A549 (cell line): ENCODE measurements at regions not wholly inside any gene's neighbourhood (a gene's known extent, or its start where the extent isn't known, plus 50 kb on each side); places are given as distances from the start of the nearest gene placed in this dataset.

Experiments
- EP300 ChIP-seq, 2 experiments: fragments of >200 bp; sonication (Bioruptor Twin); formaldehyde crosslinking; IDR thresholded peaks; 2 replicates in 1 of 2; 3 replicates in 1 of 2; pipeline ENCODE4 v1.6.1; 2016 to 2017
- POLR2A ChIP-seq: IDR thresholded peaks from 2 replicates; pipeline ENCODE4 v1.6.1; 2012; ENCODE audit warnings: mild to moderate bottlenecking, low read length
- RAD21 ChIP-seq, 2 experiments: fragments of >200 bp in 1 of 2; sonication (Bioruptor Twin) in 1 of 2; formaldehyde crosslinking in 1 of 2; IDR thresholded peaks in 1 of 2; conservative IDR thresholded peaks in 1 of 2; 2 replicates in 1 of 2; 3 replicates in 1 of 2; pipeline ENCODE4 v1.6.1; 2012 to 2018; ENCODE audit warnings: inconsistent platforms in 1 of 2
- RFX5 ChIP-seq: fragments of 450-650 bp; IDR thresholded peaks from 2 replicates; pipeline ENCODE4 v1.7.1; 2014; ENCODE audit warnings: antibody characterized with exemption, mild to moderate bottlenecking, moderate library complexity
- SMC3 ChIP-seq: fragments of >200 bp; sonication (Bioruptor Twin); formaldehyde crosslinking; IDR thresholded peaks from 3 replicates; pipeline ENCODE4 v1.6.1; 2018; ENCODE audit warnings: inconsistent platforms
- TF ChIP-seq, protein P1 (sequence below): fragments of 200-600 bp; sonication (generic); IDR thresholded peaks from 2 replicates; pipeline ENCODE4 v1.6.1; 2016; ENCODE audit warnings: antibody characterized with exemption, mild to moderate bottlenecking, moderate library complexity
- TF ChIP-seq, protein P2 (sequence below): fragments of >200 bp; sonication (Bioruptor Twin); formaldehyde crosslinking; IDR thresholded peaks from 3 replicates; pipeline ENCODE4 v1.5.1; 2016

DNA sequence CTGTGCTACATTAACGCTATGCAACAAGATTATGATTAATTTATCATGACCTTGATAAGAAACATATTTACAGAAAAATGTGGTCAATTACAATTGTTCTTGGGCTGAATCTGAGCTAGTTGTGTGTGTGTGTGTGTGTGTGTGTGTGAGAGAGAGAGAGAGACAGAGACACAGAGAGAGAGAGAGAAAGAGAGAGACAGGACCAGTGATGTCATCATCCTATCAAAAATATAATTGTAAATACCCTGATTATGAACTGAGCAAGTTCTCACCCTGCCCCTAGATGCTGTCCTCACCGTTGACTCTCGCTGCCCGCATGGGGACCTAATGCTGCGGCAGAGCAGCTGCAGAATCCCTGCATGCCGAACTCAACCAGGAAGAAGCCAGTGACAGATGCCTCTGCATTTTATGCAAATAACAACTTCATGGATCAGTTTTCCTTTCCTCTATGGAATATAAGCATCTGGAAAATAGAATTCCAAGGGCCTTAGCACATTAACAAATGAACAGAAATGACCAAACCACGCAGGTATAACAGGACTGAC lies 512.5 kb downstream of the PLCL1 start:
- TF ChIP-seq, protein P1, sequence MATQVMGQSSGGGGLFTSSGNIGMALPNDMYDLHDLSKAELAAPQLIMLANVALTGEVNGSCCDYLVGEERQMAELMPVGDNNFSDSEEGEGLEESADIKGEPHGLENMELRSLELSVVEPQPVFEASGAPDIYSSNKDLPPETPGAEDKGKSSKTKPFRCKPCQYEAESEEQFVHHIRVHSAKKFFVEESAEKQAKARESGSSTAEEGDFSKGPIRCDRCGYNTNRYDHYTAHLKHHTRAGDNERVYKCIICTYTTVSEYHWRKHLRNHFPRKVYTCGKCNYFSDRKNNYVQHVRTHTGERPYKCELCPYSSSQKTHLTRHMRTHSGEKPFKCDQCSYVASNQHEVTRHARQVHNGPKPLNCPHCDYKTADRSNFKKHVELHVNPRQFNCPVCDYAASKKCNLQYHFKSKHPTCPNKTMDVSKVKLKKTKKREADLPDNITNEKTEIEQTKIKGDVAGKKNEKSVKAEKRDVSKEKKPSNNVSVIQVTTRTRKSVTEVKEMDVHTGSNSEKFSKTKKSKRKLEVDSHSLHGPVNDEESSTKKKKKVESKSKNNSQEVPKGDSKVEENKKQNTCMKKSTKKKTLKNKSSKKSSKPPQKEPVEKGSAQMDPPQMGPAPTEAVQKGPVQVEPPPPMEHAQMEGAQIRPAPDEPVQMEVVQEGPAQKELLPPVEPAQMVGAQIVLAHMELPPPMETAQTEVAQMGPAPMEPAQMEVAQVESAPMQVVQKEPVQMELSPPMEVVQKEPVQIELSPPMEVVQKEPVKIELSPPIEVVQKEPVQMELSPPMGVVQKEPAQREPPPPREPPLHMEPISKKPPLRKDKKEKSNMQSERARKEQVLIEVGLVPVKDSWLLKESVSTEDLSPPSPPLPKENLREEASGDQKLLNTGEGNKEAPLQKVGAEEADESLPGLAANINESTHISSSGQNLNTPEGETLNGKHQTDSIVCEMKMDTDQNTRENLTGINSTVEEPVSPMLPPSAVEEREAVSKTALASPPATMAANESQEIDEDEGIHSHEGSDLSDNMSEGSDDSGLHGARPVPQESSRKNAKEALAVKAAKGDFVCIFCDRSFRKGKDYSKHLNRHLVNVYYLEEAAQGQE, result no peak
- TF ChIP-seq POLR2A (no peak), RFX5 (no peak), EP300 (IDR thresholded peaks at IDR 0.05) (no peak), RAD21 (conservative IDR thresholded peaks at IDR 0.05 in 1 of 2, IDR thresholded peaks at IDR 0.05 in 1 of 2) (no peak), SMC3 (no peak)
- TF ChIP-seq, protein P2, sequence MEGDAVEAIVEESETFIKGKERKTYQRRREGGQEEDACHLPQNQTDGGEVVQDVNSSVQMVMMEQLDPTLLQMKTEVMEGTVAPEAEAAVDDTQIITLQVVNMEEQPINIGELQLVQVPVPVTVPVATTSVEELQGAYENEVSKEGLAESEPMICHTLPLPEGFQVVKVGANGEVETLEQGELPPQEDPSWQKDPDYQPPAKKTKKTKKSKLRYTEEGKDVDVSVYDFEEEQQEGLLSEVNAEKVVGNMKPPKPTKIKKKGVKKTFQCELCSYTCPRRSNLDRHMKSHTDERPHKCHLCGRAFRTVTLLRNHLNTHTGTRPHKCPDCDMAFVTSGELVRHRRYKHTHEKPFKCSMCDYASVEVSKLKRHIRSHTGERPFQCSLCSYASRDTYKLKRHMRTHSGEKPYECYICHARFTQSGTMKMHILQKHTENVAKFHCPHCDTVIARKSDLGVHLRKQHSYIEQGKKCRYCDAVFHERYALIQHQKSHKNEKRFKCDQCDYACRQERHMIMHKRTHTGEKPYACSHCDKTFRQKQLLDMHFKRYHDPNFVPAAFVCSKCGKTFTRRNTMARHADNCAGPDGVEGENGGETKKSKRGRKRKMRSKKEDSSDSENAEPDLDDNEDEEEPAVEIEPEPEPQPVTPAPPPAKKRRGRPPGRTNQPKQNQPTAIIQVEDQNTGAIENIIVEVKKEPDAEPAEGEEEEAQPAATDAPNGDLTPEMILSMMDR, result no peak
